ENCODE measurements at regions not wholly inside any gene's neighbourhood (a gene's known extent, or its start where the extent isn't known, plus 50 kb on each side); places are given as distances from the start of the nearest gene placed in this dataset.
"Not testable (repeated sequence)": the region's sequence is repeated elsewhere in the genome, so short reads cannot be mapped to it uniquely, and the experiment has no call there.

DNA sequence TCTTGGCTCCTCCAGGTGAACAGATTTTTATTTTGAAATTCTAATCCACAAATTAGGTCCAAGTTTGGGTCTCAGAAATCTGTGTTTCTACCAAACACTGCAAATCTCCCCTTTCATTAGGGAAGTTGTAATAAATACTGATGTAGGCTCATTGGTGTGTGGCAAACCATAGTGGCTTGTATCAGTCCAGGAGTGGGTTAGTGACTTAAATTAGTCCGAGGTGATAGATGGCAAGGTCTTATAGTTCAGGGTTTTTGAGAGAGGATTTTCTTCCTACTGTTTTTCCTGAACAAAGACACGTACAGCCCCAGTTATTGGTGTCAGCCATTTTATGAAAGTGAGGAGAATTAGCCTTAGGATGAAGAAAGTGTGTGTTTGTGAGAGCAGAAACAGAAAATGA is 74.6 kb downstream of the RPRM start:
- in situ Hi-C loops (cut with MboI; ENCODE audit: low pct_unique_long_range_greater_than_20kb, low sequenced_read_pairs, unreplicated experiment): no loop called here
- DNase-seq (ENCODE audit: low spot score): no peak
- TF ChIP-seq CTCF (IDR thresholded peaks at IDR 0.05; ENCODE audit: extremely low read depth, insufficient read depth, missing control alignments): no peak

GRCh38 chr2:153403352-153403751 is 75.2 kb downstream of the RPRM start:
- in situ Hi-C loops (cut with MboI; ENCODE audit: low pct_unique_long_range_greater_than_20kb, low sequenced_read_pairs, unreplicated experiment); DNase-seq (ENCODE audit: low spot score): not testable (repeated sequence)

DNA sequence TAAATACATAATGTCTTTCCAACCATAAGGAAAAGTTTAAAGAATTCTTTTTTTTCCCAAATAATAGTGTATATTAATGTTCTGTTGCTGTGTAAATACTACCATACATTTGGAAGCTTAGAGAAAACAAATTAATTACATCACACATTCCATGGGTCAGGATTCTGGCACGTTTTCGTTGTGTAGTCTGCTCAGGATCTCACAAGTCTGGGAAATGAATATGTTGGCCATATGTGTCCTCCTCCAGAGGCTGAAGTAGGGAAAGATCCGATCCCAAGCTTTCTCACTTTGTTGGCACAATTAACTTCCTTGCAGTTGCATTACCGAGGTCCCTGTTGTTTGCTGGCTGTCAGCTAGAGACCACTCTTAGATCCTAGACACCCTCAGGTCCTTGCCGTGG is 83.9 kb downstream of the RPRM start:
- in situ Hi-C loops (cut with MboI; ENCODE audit: low pct_unique_long_range_greater_than_20kb, low sequenced_read_pairs, unreplicated experiment): no loop called here
- no peak for DNase-seq (ENCODE audit: low spot score)
- TF ChIP-seq CTCF (IDR thresholded peaks at IDR 0.05; ENCODE audit: extremely low read depth, insufficient read depth, missing control alignments): no peak

DNA sequence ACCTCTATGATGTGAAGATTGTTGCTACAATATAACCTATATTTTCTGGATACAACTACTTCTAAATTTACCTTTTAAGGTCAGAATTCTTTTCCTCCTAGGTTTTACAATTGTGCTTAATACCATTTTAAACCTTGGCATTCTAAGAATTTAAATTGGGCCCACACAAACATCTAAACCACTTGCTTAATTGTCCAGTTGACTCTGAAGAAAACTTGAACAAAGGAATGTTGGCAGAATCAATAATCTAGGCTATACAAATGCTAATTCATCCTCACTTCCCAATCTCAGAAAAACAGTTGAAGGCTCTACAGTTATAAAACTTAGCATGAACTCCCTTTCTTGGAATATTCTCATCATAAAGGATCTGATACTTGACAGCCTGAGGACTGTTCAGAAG is 84.3 kb downstream of the RPRM start:
- TF ChIP-seq CTCF (IDR thresholded peaks at IDR 0.05; ENCODE audit: extremely low read depth, insufficient read depth, missing control alignments): no peak
- in situ Hi-C loops (cut with MboI; ENCODE audit: low pct_unique_long_range_greater_than_20kb, low sequenced_read_pairs, unreplicated experiment): no loop called here
- no peak for DNase-seq (ENCODE audit: low spot score)

- TF ChIP-seq CTCF (IDR thresholded peaks at IDR 0.05; ENCODE audit: extremely low read depth, insufficient read depth, missing control alignments): no peak
- no peak for DNase-seq (ENCODE audit: low spot score)
- in situ Hi-C loops (cut with MboI; ENCODE audit: low pct_unique_long_range_greater_than_20kb, low sequenced_read_pairs, unreplicated experiment): no loop called here
These were observed 85.0 kb downstream of the RPRM start for GRCh38 chr2:153393518-153393917.

GRCh38 chr2:153391131-153391530 is 87.4 kb downstream of the RPRM start:
- no peak for DNase-seq (ENCODE audit: low spot score)
- in situ Hi-C loops (cut with MboI; ENCODE audit: low pct_unique_long_range_greater_than_20kb, low sequenced_read_pairs, unreplicated experiment): no loop called here
- TF ChIP-seq CTCF (IDR thresholded peaks at IDR 0.05; ENCODE audit: extremely low read depth, insufficient read depth, missing control alignments): no peak

DNA sequence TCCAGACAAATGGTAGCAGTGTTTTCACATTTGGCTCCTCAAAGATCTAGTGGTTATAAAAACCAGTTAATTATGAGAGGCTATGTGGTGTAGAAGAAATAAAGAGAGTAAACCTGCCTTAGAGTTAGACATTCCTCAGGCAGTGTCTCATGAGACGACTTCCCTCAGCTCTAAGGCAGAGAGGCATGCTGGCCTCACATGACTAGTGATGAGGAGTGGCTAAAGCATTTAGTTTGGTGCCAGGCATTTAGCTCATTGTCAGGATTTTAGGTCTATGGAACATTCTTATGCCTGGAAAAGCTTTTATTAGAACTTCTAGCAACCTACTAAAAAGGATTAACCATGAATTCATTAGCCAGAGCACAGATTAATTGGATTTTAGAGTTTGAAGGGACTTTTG is 90.3 kb downstream of the RPRM start:
- no peak for DNase-seq (ENCODE audit: low spot score)
- no peak for TF ChIP-seq CTCF (IDR thresholded peaks at IDR 0.05; ENCODE audit: extremely low read depth, insufficient read depth, missing control alignments)
- in situ Hi-C loops (cut with MboI; ENCODE audit: low pct_unique_long_range_greater_than_20kb, low sequenced_read_pairs, unreplicated experiment): no loop called here

Data from GM13977 (cell line).